22Rv1 (cell line): ENCODE measurements at regions not wholly inside any gene's neighbourhood (a gene's known extent, or its start where the extent isn't known, plus 50 kb on each side); places are given as distances from the start of the nearest gene placed in this dataset.
"Not testable (repeated sequence)": the region's sequence is repeated elsewhere in the genome, so short reads cannot be mapped to it uniquely, and the experiment has no call there.

Source experiments
- H3K27ac ChIP-seq: fragments of 450-650 bp; 2 replicates; pipeline ENCODE4 v1.5.1; 2017
- CTCF ChIP-seq: fragments of 450-650 bp; IDR thresholded peaks from 2 replicates; pipeline ENCODE4 v1.5.1; 2017; ENCODE audit warnings: mild to moderate bottlenecking
- ZFX ChIP-seq: fragments of 450-650 bp; IDR thresholded peaks from 2 replicates; pipeline ENCODE4 v1.6.1; 2017; ENCODE audit warnings: antibody characterized with exemption, borderline replicate concordance

- no peak overlapping the region for H3K27ac ChIP-seq
- no peak for TF ChIP-seq CTCF
- TF ChIP-seq ZFX, result no peak
These were observed 905.6 kb upstream of the SPRY2 start for GRCh38 chr13:81246556-81246955.

GRCh38 chr13:81244011-81244410 is 903.1 kb upstream of the SPRY2 start:
- TF ChIP-seq CTCF, result no peak
- TF ChIP-seq ZFX, result no peak
- H3K27ac ChIP-seq, result no peak overlapping the region

- no peak overlapping the region for H3K27ac ChIP-seq
- no peak for TF ChIP-seq CTCF
- TF ChIP-seq ZFX, result no peak
These were observed 889.5 kb upstream of the SPRY2 start for GRCh38 chr13:81230386-81230785.

GRCh38 chr13:81226830-81227229 is 885.9 kb upstream of the SPRY2 start:
- not testable (repeated sequence) for H3K27ac ChIP-seq

GRCh38 chr13:81224209-81224833 is 883.4 kb upstream of the SPRY2 start:
- TF ChIP-seq CTCF (no peak), ZFX (no peak)
- H3K27ac ChIP-seq, result peak overlapping the region; percentile 42

- H3K27ac ChIP-seq, result peak overlapping the region; percentile 42
- TF ChIP-seq CTCF, result no peak
- no peak for TF ChIP-seq ZFX
These were observed 882.9 kb upstream of the SPRY2 start for GRCh38 chr13:81223778-81224177.

GRCh38 chr13:81211713-81212112 is 870.8 kb upstream of the SPRY2 start:
- TF ChIP-seq ZFX (no peak), CTCF (no peak)
- H3K27ac ChIP-seq, result no peak overlapping the region

GRCh38 chr13:81207636-81208035 is 866.7 kb upstream of the SPRY2 start:
- no peak for TF ChIP-seq CTCF
- no peak for TF ChIP-seq ZFX
- no peak overlapping the region for H3K27ac ChIP-seq
